Mesothelial cell of epicardium (in vitro differentiated cells): ENCODE measurements at regions not wholly inside any gene's neighbourhood (a gene's known extent, or its start where the extent isn't known, plus 50 kb on each side); places are given as distances from the start of the nearest gene placed in this dataset.
A peak's percentile ranks its signal among the peaks of the same experiment; 100 is the strongest.
"Not testable (repeated sequence)": the region's sequence is repeated elsewhere in the genome, so short reads cannot be mapped to it uniquely, and the experiment has no call there.

Experiments
- DNase-seq, 2 experiments: peaks; one replicate each; pipeline ENCODE4 v3.0.0; 2021; ENCODE audit warnings: low spot score in 2 of 2; ENCODE audit not compliant: unreplicated experiment in 2 of 2
- H3K27ac Mint-ChIP-seq: 2 replicates; pipeline ENCODE4 v1.8.0; 2021; ENCODE audit warnings: mixed read lengths
- H3K27me3 Mint-ChIP-seq: 2 replicates; pipeline ENCODE4 v1.8.0; 2021; ENCODE audit warnings: low read depth, mixed read lengths
- H3K36me3 Mint-ChIP-seq: 2 replicates; pipeline ENCODE4 v1.8.0; 2021; ENCODE audit warnings: mixed read lengths
- H3K4me1 Mint-ChIP-seq: 2 replicates; pipeline ENCODE4 v1.8.0; 2021; ENCODE audit warnings: mixed read lengths
- H3K4me3 Mint-ChIP-seq: 2 replicates; pipeline ENCODE4 v1.8.0; 2021; ENCODE audit warnings: mild to moderate bottlenecking, moderate library complexity, mixed read lengths
- H3K9me3 Mint-ChIP-seq: 2 replicates; pipeline ENCODE4 v1.8.0; 2021; ENCODE audit warnings: mixed read lengths
- TF ChIP-seq, protein P1 (sequence below): fragments of 200-600 bp; sonication (generic); IDR thresholded peaks from one replicate; pipeline ENCODE4 v1.5.0; 2021; ENCODE audit warnings: antibody characterized with exemption; ENCODE audit not compliant: unreplicated experiment

DNA sequence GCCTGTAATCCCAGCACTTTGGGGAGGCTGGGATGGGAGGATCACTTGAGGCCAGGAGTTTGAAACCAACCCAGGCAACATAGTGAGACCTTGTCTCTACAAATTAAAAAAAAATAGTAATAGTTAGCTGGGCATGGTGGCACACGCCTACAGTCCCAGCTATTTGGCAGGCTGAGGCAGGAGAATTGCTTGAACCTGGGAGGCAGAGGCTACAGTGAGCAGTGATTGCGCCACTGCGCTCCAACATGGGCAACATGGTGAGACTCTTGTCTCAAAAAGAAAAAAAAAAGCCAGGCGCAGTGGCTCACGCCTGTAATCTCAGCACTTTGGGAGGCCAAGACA lies 56.9 kb upstream of the MRTFB start:
- Mint-ChIP-seq H3K27ac (peak overlapping the region; percentile 73), H3K4me3 (no peak overlapping the region), H3K27me3 (no peaks in the 10 kb centered on the region), H3K4me1 (peaks cover 38% of the 10 kb centered on the region), H3K9me3 (no peaks in the 10 kb centered on the region), H3K36me3 (no peaks in the 10 kb centered on the region)
- DNase-seq = no peak
- TF ChIP-seq, protein P1, sequence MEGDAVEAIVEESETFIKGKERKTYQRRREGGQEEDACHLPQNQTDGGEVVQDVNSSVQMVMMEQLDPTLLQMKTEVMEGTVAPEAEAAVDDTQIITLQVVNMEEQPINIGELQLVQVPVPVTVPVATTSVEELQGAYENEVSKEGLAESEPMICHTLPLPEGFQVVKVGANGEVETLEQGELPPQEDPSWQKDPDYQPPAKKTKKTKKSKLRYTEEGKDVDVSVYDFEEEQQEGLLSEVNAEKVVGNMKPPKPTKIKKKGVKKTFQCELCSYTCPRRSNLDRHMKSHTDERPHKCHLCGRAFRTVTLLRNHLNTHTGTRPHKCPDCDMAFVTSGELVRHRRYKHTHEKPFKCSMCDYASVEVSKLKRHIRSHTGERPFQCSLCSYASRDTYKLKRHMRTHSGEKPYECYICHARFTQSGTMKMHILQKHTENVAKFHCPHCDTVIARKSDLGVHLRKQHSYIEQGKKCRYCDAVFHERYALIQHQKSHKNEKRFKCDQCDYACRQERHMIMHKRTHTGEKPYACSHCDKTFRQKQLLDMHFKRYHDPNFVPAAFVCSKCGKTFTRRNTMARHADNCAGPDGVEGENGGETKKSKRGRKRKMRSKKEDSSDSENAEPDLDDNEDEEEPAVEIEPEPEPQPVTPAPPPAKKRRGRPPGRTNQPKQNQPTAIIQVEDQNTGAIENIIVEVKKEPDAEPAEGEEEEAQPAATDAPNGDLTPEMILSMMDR = no peak

DNA sequence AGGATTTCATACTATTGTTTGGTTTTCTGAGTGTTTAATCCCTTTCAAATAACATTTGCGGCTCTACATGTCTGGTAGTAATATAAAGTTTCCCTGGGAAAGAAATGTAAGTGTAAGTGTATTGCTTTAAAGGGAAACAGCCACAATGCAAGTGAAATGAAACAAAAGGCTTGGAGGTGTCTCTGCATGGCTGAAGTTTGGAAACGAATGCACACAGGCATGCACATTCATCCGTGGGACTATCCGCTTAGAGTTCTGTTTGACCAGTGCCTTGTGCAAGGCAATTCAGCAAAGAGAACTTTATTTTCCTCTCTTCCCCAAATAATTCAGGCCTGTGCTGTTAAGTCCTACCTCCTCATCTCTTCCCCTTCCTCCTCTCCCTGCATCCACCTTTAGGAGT lies 56.1 kb upstream of the MRTFB start:
- Mint-ChIP-seq H3K36me3 (no peaks in the 10 kb centered on the region), H3K9me3 (no peaks in the 10 kb centered on the region), H3K27ac (peak overlapping the region; percentile 73), H3K4me3 (no peak overlapping the region), H3K27me3 (no peaks in the 10 kb centered on the region), H3K4me1 (peaks cover 31% of the 10 kb centered on the region)
- TF ChIP-seq, protein P1 = no peak
- DNase-seq = no peak

DNA sequence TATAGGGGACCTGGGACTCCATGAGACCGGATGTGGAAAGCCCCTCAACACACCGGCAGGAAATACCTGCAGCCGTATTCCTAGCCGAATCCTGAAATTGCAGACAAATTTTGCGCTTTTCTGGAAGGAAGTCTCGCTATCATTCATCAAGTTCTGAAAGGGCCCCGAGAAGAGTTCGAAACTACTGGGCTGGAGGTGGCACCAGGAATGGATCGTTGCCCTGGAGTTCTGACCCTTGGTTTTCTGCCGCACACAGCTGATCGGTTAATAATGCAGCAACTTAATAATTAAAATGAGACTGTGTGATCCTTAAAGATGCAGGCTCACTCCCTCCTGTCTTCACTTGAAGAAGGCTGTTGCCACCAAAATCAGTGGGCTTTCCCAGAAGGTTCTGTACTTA lies 55.7 kb upstream of the MRTFB start:
- DNase-seq = no peak
- peaks cover 29% of the 10 kb centered on the region for H3K4me1 Mint-ChIP-seq

DNA sequence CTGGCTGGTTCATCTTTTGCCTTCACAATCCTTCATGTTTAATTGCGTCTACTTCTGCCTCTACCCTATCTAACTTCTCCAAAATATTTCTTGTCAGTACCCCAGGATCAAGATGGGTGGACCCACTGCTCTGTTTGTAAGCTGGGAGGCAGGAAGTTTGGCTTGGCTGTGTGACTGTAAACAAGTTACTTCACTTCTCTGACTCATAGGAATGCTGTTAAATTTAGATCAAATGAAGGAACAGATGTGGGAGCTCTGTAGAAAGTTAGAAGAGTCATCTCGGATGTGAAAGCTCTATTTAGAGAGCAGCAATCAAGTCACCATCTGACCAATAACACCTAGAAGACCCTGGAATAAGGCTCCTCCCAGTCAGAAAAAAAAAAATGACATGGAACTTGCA lies 55.2 kb upstream of the MRTFB start:
- TF ChIP-seq, protein P1 = no peak
- Mint-ChIP-seq H3K9me3 (no peaks in the 10 kb centered on the region), H3K4me1 (peaks cover 29% of the 10 kb centered on the region), H3K4me3 (no peak overlapping the region), H3K36me3 (no peaks in the 10 kb centered on the region), H3K27me3 (no peaks in the 10 kb centered on the region), H3K27ac (no peak overlapping the region)
- DNase-seq = no peak

More for the DNA sequence above, 55.7 kb upstream of the MRTFB start:
- H3K27me3 Mint-ChIP-seq = no peaks in the 10 kb centered on the region
- peak overlapping the region; percentile 55 for H3K27ac Mint-ChIP-seq
- H3K4me3 Mint-ChIP-seq = no peak overlapping the region
- TF ChIP-seq, protein P1 = no peak
- H3K36me3 Mint-ChIP-seq = no peaks in the 10 kb centered on the region
- H3K9me3 Mint-ChIP-seq = no peaks in the 10 kb centered on the region

DNA sequence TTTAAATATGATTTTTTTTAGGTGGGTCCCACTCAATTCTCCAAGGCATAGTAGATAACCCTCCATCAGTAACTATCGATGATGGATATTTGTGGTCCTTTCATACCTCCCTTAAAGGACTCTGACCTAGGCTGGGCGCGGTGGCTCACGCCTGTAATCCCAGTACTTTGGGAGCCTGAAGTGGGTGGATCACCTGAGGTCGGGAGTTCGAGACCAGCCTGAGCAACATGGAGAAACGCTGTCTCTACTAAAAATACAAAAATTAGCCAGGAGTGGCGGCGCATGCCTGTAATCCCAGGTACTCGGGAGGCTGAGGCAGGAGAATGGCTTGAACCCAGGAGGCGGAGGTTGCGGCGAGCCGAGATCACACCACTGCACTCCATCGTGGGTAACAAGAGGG lies 54.8 kb upstream of the MRTFB start:
- not testable (repeated sequence) for H3K4me3 Mint-ChIP-seq, DNase-seq, H3K36me3 Mint-ChIP-seq, H3K27ac Mint-ChIP-seq, H3K27me3 Mint-ChIP-seq, H3K9me3 Mint-ChIP-seq
- H3K4me1 Mint-ChIP-seq = peaks cover 29% of the 10 kb centered on the region

DNA sequence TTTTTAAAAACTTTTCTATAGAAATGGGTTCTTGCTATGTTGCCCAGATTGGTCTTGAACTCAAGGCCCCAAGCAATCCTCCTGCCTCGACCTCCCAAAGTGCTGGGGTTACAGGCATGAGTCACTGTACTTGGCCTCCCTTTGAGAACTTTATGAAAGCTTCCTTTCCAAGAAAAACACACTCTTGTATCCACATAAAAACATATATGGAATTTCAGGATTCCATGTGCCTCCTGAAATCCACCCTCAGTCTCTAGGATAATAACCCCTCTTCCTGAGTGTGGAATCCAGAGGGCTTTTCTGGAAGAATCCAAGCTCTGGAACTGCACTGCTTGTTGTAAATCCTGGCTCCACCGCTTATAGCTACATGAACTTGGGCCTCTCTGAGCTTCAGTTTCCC lies 53.2 kb upstream of the MRTFB start:
- TF ChIP-seq, protein P1 = no peak
- Mint-ChIP-seq H3K4me1 (peaks cover 23% of the 10 kb centered on the region), H3K27ac (no peak overlapping the region), H3K36me3 (no peaks in the 10 kb centered on the region), H3K27me3 (no peaks in the 10 kb centered on the region), H3K4me3 (no peak overlapping the region), H3K9me3 (no peaks in the 10 kb centered on the region)
- no peak for DNase-seq
